Activated B cell treated with CpG ODN at 0.5 μM for 24 hours (primary cell): ENCODE measurements at regions not wholly inside any gene's neighbourhood (a gene's known extent, or its start where the extent isn't known, plus 50 kb on each side); places are given as distances from the start of the nearest gene placed in this dataset.

Source experiments
- ATAC-seq: fragments of 200-7000 bp; cut with Tn5 transposase; one replicate; pipeline ENCODE4 v1.10.0; 2021; ENCODE audit warnings: low read depth, mild to moderate bottlenecking, moderate library complexity
- CTCF ChIA-PET: fragments of 350-600 bp; sonication (Branson Sonifier 250); formaldehyde crosslinking; loops from one replicate; lab custom pipeline; 2021; ENCODE audit warnings: antibody characterized with exemption; lab: Charles Lee
- POLR2A ChIA-PET: fragments of 350-600 bp; sonication (Branson Sonifier 250); formaldehyde crosslinking; loops from one replicate; lab custom pipeline; 2021; ENCODE audit warnings: antibody characterized with exemption; lab: Charles Lee
- DNase-seq: peaks from one replicate; pipeline ENCODE4 v3.0.0; 2022
- H3K27ac Mint-ChIP-seq: one replicate; pipeline ENCODE4 v1.8.0; 2020; ENCODE audit warnings: mixed read lengths
- H3K27me3 Mint-ChIP-seq: one replicate; pipeline ENCODE4 v1.8.0; 2021; ENCODE audit warnings: mixed read lengths
- H3K36me3 Mint-ChIP-seq: one replicate; pipeline ENCODE4 v1.8.0; 2021; ENCODE audit warnings: low read depth, mixed read lengths
- H3K4me1 Mint-ChIP-seq: one replicate; pipeline ENCODE4 v1.8.0; 2021; ENCODE audit warnings: mixed read lengths
- H3K4me3 Mint-ChIP-seq: one replicate; pipeline ENCODE4 v1.8.0; 2020; ENCODE audit warnings: mild to moderate bottlenecking, mixed read lengths
- H3K9me3 Mint-ChIP-seq: one replicate; pipeline ENCODE4 v1.8.0; 2020; ENCODE audit warnings: mixed read lengths
- CTCF ChIP-seq: fragments of 200-600 bp; IDR thresholded peaks from one replicate; pipeline ENCODE4 v1.8.0; 2022; ENCODE audit warnings: antibody characterized with exemption, mild to moderate bottlenecking
- intact Hi-C: fragments of 100-400 bp; cut with micrococcal nuclease; formaldehyde crosslinking; loops from one replicate; pipeline ENCODE4 v1.15.1; 2024

- TF ChIP-seq CTCF = no peak
- ATAC-seq (no peak), DNase-seq (no peak)
- H3K9me3 Mint-ChIP-seq = peaks cover 4% of the 10 kb centered on the region
- intact Hi-C loops = no loop called here
- POLR2A ChIA-PET = no interaction called here
- no peak overlapping the region for H3K27ac Mint-ChIP-seq
- CTCF ChIA-PET = no interaction called here
- no peaks in the 10 kb centered on the region for H3K36me3 Mint-ChIP-seq
- no peak overlapping the region for H3K4me3 Mint-ChIP-seq
- H3K4me1 Mint-ChIP-seq = no peaks in the 10 kb centered on the region
- no peaks in the 10 kb centered on the region for H3K27me3 Mint-ChIP-seq
Observed at GRCh38 chr5:165757791-165758190, 2252.4 kb downstream of the MAT2B start.

DNA sequence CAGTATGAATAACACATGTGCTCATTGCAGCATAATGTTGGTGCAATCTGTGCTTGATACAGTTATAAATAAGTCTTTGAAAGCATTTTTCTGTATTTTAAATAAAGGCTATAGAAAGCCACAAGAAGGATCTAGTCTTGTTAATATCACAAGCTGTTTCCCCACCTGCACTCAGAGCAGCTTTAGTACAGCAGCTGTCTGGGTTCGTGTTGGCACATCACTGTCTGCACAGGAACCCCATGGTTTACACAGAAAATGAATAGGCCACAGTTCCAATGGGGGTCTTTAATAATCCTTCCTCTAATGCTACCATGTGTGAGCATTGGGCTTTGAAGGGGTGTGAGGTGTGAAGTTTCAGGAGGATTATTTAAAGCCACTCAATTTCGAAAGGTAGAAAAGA, 2269.7 kb downstream of the MAT2B start:
- H3K9me3 Mint-ChIP-seq = peaks cover 7% of the 10 kb centered on the region
- CTCF ChIA-PET = no interaction called here
- intact Hi-C loops = no loop called here
- no peaks in the 10 kb centered on the region for H3K36me3 Mint-ChIP-seq
- TF ChIP-seq CTCF = no peak
- H3K27me3 Mint-ChIP-seq = no peaks in the 10 kb centered on the region
- DNase-seq = no peak
- ATAC-seq = no peak
- no peak overlapping the region for H3K4me3 Mint-ChIP-seq
- POLR2A ChIA-PET = no interaction called here
- no peak overlapping the region for H3K27ac Mint-ChIP-seq
- no peaks in the 10 kb centered on the region for H3K4me1 Mint-ChIP-seq

- peaks cover 11% of the 10 kb centered on the region for H3K9me3 Mint-ChIP-seq
- no peak for TF ChIP-seq CTCF
- no peak overlapping the region for H3K27ac Mint-ChIP-seq
- no peaks in the 10 kb centered on the region for H3K36me3 Mint-ChIP-seq
- CTCF ChIA-PET = no interaction called here
- POLR2A ChIA-PET = no interaction called here
- intact Hi-C loops = no loop called here
- H3K4me3 Mint-ChIP-seq = no peak overlapping the region
- no peak for ATAC-seq
- no peak for DNase-seq
- no peaks in the 10 kb centered on the region for H3K27me3 Mint-ChIP-seq
- no peaks in the 10 kb centered on the region for H3K4me1 Mint-ChIP-seq
Observed at GRCh38 chr5:165779505-165779904, 2274.1 kb downstream of the MAT2B start.

DNA sequence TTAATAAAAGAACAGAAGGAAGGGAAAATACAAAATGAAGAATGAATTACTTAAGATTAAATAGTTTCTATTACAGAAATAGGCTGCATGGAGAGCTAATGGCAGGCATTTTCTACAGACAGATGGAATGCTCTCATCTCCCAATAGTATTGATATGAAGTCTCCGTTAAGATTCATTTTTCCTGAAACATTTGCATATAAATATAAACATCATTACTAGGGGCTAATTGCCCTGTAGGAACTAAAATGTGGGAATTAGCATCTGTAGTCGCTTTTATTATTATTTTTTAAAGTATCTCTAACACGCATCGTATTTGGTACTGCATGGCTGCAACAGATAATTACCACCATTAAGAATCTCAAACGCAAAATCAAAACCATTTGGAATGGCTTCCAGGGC, 2275.5 kb downstream of the MAT2B start:
- no peaks in the 10 kb centered on the region for H3K36me3 Mint-ChIP-seq
- H3K4me3 Mint-ChIP-seq = no peak overlapping the region
- ATAC-seq (no peak), DNase-seq (no peak)
- no peak overlapping the region for H3K27ac Mint-ChIP-seq
- peaks cover 11% of the 10 kb centered on the region for H3K9me3 Mint-ChIP-seq
- intact Hi-C loops = no loop called here
- H3K4me1 Mint-ChIP-seq = no peaks in the 10 kb centered on the region
- POLR2A ChIA-PET = no interaction called here
- no peaks in the 10 kb centered on the region for H3K27me3 Mint-ChIP-seq
- no peak for TF ChIP-seq CTCF
- CTCF ChIA-PET = no interaction called here

DNA sequence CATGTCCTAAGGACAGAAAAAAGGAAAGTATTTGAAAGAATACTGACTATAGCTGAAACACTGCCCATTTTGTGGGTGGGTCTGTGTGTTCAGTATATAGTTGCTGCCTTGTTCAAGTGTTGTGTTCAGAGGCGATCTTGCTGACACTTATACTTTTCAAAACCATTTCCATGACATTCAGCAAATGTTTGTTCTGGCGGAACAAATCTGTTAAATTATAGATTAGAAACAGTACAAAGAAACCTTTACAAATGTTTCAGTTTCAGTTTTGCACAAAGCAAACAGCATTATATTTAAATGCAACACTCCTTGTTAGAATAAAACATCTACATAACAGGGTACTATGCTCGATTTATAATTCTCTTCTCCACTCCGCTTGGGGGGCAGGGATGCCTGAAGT, 2276.3 kb downstream of the MAT2B start:
- DNase-seq (no peak), ATAC-seq (no peak)
- Mint-ChIP-seq H3K27me3 (no peaks in the 10 kb centered on the region), H3K27ac (no peak overlapping the region), H3K4me3 (no peak overlapping the region), H3K36me3 (no peaks in the 10 kb centered on the region), H3K9me3 (peaks cover 9% of the 10 kb centered on the region), H3K4me1 (no peaks in the 10 kb centered on the region)
- CTCF ChIA-PET = no interaction called here
- no peak for TF ChIP-seq CTCF
- intact Hi-C loops = no loop called here
- POLR2A ChIA-PET = no interaction called here
